ENCODE measurements at regions not wholly inside any gene's neighbourhood (a gene's known extent, or its start where the extent isn't known, plus 50 kb on each side); places are given as distances from the start of the nearest gene placed in this dataset.

GRCh38 chr16:48860341-48860740 is 250.4 kb upstream of the N4BP1 start:
- Histone ChIP-seq H3K36me3 (ENCODE audit: control insufficient read depth, low read length) (no peaks in the 10 kb centered on the region), H3K9me3 (ENCODE audit: control insufficient read depth, insufficient read depth, low read length) (no peaks in the 10 kb centered on the region), H3F3A (ENCODE audit: control insufficient read depth, insufficient read depth) (no peaks in the 10 kb centered on the region), H4K20me1 (ENCODE audit: control insufficient read depth, insufficient read depth, low read depth, low read length) (no peaks in the 10 kb centered on the region), H3K4me3 (ENCODE audit: low read length) (no peak overlapping the region), H3K27ac (ENCODE audit: low read depth, low read length) (no peak overlapping the region), H3K4me2 (ENCODE audit: low read length) (no peak overlapping the region), H3K79me2 (ENCODE audit: control insufficient read depth, low read length) (no peaks in the 10 kb centered on the region), H3K4me1 (ENCODE audit: control insufficient read depth, low read length) (no peaks in the 10 kb centered on the region), H3K27me3 (ENCODE audit: control insufficient read depth, low read length) (no peaks in the 10 kb centered on the region), H3K9me2 (replicated peaks; ENCODE audit: control insufficient read depth, low read length) (no peaks in the 10 kb centered on the region)
- TF ChIP-seq, protein P1, sequence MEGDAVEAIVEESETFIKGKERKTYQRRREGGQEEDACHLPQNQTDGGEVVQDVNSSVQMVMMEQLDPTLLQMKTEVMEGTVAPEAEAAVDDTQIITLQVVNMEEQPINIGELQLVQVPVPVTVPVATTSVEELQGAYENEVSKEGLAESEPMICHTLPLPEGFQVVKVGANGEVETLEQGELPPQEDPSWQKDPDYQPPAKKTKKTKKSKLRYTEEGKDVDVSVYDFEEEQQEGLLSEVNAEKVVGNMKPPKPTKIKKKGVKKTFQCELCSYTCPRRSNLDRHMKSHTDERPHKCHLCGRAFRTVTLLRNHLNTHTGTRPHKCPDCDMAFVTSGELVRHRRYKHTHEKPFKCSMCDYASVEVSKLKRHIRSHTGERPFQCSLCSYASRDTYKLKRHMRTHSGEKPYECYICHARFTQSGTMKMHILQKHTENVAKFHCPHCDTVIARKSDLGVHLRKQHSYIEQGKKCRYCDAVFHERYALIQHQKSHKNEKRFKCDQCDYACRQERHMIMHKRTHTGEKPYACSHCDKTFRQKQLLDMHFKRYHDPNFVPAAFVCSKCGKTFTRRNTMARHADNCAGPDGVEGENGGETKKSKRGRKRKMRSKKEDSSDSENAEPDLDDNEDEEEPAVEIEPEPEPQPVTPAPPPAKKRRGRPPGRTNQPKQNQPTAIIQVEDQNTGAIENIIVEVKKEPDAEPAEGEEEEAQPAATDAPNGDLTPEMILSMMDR (IDR thresholded peaks at IDR 0.05; ENCODE audit: low read depth, low read length, poor library complexity, severe bottlenecking), result no peak
- TF ChIP-seq EZH2phosphoT487 (IDR thresholded peaks at IDR 0.05; ENCODE audit: borderline replicate concordance, low read length), result no peak

GRCh38 chr16:48852951-48853350 is 243.0 kb upstream of the N4BP1 start:
- H3K4me3 ChIP-seq (ENCODE audit: low read length), result no peak overlapping the region
- H3K9me2 ChIP-seq (replicated peaks; ENCODE audit: control insufficient read depth, low read length), result no peaks in the 10 kb centered on the region
- H3F3A ChIP-seq (ENCODE audit: control insufficient read depth, insufficient read depth), result no peaks in the 10 kb centered on the region
- no peak overlapping the region for H3K4me2 ChIP-seq (ENCODE audit: low read length)
- H3K4me1 ChIP-seq (ENCODE audit: control insufficient read depth, low read length), result no peaks in the 10 kb centered on the region
- H3K27ac ChIP-seq (ENCODE audit: low read depth, low read length), result no peak overlapping the region
- no peaks in the 10 kb centered on the region for H3K36me3 ChIP-seq (ENCODE audit: control insufficient read depth, low read length)
- H3K79me2 ChIP-seq (ENCODE audit: control insufficient read depth, low read length), result no peaks in the 10 kb centered on the region
- TF ChIP-seq, protein P1 (IDR thresholded peaks at IDR 0.05; ENCODE audit: low read depth, low read length, poor library complexity, severe bottlenecking), result no peak
- TF ChIP-seq EZH2phosphoT487 (IDR thresholded peaks at IDR 0.05; ENCODE audit: borderline replicate concordance, low read length), result no peak
- no peaks in the 10 kb centered on the region for H3K27me3 ChIP-seq (ENCODE audit: control insufficient read depth, low read length)
- H3K9me3 ChIP-seq (ENCODE audit: control insufficient read depth, insufficient read depth, low read length), result no peaks in the 10 kb centered on the region
- no peaks in the 10 kb centered on the region for H4K20me1 ChIP-seq (ENCODE audit: control insufficient read depth, insufficient read depth, low read depth, low read length)

- Histone ChIP-seq H3K27me3 (ENCODE audit: control insufficient read depth, low read length) (no peaks in the 10 kb centered on the region), H3F3A (ENCODE audit: control insufficient read depth, insufficient read depth) (no peaks in the 10 kb centered on the region), H3K27ac (ENCODE audit: low read depth, low read length) (no peak overlapping the region), H3K79me2 (ENCODE audit: control insufficient read depth, low read length) (no peaks in the 10 kb centered on the region), H3K4me3 (ENCODE audit: low read length) (no peak overlapping the region), H3K4me2 (ENCODE audit: low read length) (no peak overlapping the region), H4K20me1 (ENCODE audit: control insufficient read depth, insufficient read depth, low read depth, low read length) (no peaks in the 10 kb centered on the region), H3K4me1 (ENCODE audit: control insufficient read depth, low read length) (no peaks in the 10 kb centered on the region), H3K36me3 (ENCODE audit: control insufficient read depth, low read length) (no peaks in the 10 kb centered on the region), H3K9me2 (replicated peaks; ENCODE audit: control insufficient read depth, low read length) (no peaks in the 10 kb centered on the region), H3K9me3 (ENCODE audit: control insufficient read depth, insufficient read depth, low read length) (no peaks in the 10 kb centered on the region)
- TF ChIP-seq, protein P1 (IDR thresholded peaks at IDR 0.05; ENCODE audit: low read depth, low read length, poor library complexity, severe bottlenecking), result no peak
- no peak for TF ChIP-seq EZH2phosphoT487 (IDR thresholded peaks at IDR 0.05; ENCODE audit: borderline replicate concordance, low read length)
Observed at GRCh38 chr16:48852458-48852857, 242.5 kb upstream of the N4BP1 start.
